PC-3 (cell line): ENCODE measurements at regions not wholly inside any gene's neighbourhood (a gene's known extent, or its start where the extent isn't known, plus 50 kb on each side); places are given as distances from the start of the nearest gene placed in this dataset.

ENCODE experiments used
- EZH2 ChIP-seq: fragments of 300-600 bp; sonication (generic); IDR thresholded peaks from one replicate; pipeline ENCODE4 v1.6.1; 2017; ENCODE audit warnings: antibody characterized with exemption, mild to moderate bottlenecking, low read length; ENCODE audit not compliant: unreplicated experiment
- EZH2phosphoT487 ChIP-seq: fragments of 300-600 bp; sonication (generic); IDR thresholded peaks from 2 replicates; pipeline ENCODE4 v1.6.1; 2018; ENCODE audit warnings: mild to moderate bottlenecking, antibody characterized with exemption, low read length, borderline replicate concordance
- TF ChIP-seq, protein P1 (sequence below): fragments of 300-600 bp; sonication (generic); conservative IDR thresholded peaks from 2 replicates; pipeline ENCODE4 v1.5.1; 2017; ENCODE audit warnings: antibody characterized with exemption, low read depth, mild to moderate bottlenecking, low read length

DNA sequence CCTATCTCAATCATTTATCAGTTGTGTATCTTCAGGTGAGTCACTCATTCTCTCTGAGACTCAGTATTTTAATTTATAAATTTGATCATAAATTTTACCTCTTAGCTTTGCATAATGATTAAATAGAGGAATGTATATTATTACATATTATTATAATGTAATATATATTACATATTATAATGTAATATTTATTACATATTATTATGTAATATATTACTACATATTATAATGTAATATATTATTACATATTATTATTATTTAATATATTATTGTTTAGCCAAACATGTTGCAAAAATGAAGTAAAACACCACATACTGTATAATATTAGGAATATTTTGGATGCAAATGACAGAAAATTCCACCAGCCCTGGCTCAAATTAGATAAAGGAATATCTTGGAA, 104.7 kb upstream of the NFIA start:
- TF ChIP-seq EZH2 (no peak), EZH2phosphoT487 (no peak)
- TF ChIP-seq, protein P1, sequence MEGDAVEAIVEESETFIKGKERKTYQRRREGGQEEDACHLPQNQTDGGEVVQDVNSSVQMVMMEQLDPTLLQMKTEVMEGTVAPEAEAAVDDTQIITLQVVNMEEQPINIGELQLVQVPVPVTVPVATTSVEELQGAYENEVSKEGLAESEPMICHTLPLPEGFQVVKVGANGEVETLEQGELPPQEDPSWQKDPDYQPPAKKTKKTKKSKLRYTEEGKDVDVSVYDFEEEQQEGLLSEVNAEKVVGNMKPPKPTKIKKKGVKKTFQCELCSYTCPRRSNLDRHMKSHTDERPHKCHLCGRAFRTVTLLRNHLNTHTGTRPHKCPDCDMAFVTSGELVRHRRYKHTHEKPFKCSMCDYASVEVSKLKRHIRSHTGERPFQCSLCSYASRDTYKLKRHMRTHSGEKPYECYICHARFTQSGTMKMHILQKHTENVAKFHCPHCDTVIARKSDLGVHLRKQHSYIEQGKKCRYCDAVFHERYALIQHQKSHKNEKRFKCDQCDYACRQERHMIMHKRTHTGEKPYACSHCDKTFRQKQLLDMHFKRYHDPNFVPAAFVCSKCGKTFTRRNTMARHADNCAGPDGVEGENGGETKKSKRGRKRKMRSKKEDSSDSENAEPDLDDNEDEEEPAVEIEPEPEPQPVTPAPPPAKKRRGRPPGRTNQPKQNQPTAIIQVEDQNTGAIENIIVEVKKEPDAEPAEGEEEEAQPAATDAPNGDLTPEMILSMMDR = no peak
